SU-DHL-6 (cell line): ENCODE measurements at regions not wholly inside any gene's neighbourhood (a gene's known extent, or its start where the extent isn't known, plus 50 kb on each side); places are given as distances from the start of the nearest gene placed in this dataset.

Experiments used
- H2AFZ ChIP-seq: fragments of 200-600 bp; sonication (generic); 2 replicates; pipeline ENCODE4 v1.6.1; 2014; ENCODE audit warnings: low read depth, mild to moderate bottlenecking, moderate library complexity, mixed read lengths, antibody characterized with exemption, low read length; ENCODE audit not compliant: severe bottlenecking
- H3F3A ChIP-seq: fragments of 200-600 bp; shearing (Covaris generic); 2 replicates; pipeline ENCODE4 v1.6.0; 2016; ENCODE audit warnings: antibody characterized with exemption, mild to moderate bottlenecking; ENCODE audit not compliant: insufficient read depth
- H3K27ac ChIP-seq: fragments of 200-600 bp; sonication (generic); 2 replicates; pipeline ENCODE4 v1.5.1; 2016; ENCODE audit warnings: low read depth, mild to moderate bottlenecking, low read length, moderate library complexity, mixed read lengths
- H3K27me3 ChIP-seq: fragments of 200-600 bp; sonication (generic), shearing (Covaris generic); 2 replicates; pipeline ENCODE4 v1.6.0; 2014; ENCODE audit warnings: mild to moderate bottlenecking, low read length
- H3K36me3 ChIP-seq: fragments of 200-600 bp; sonication (generic); 2 replicates; pipeline ENCODE4 v1.6.1; 2014; ENCODE audit warnings: mild to moderate bottlenecking, low read length, mixed read lengths
- H3K4me2 ChIP-seq: fragments of 300-600, 200-600 bp; shearing (Covaris generic), sonication (generic); 2 replicates; pipeline ENCODE4 v1.6.0; 2014; ENCODE audit warnings: low read length, low read depth, mild to moderate bottlenecking; ENCODE audit not compliant: poor library complexity, severe bottlenecking
- H3K4me3 ChIP-seq: fragments of 200-600 bp; sonication (generic); 2 replicates; pipeline ENCODE4 v1.5.1; 2014; ENCODE audit warnings: antibody characterized with exemption, low read length, mild to moderate bottlenecking, mixed read lengths; ENCODE audit not compliant: insufficient read depth, poor library complexity, severe bottlenecking
- H3K79me2 ChIP-seq: fragments of 200-600 bp; sonication (generic); 2 replicates; pipeline ENCODE4 v1.6.1; 2014; ENCODE audit warnings: mild to moderate bottlenecking, low read length, moderate library complexity; ENCODE audit not compliant: insufficient read depth
- H3K9ac ChIP-seq: fragments of 200-600 bp; sonication (generic); 2 replicates; pipeline ENCODE4 v1.7.0; 2014; ENCODE audit warnings: mild to moderate bottlenecking, low read length
- H3K9me2 ChIP-seq: fragments of 200-600 bp; sonication (generic); replicated peaks from 2 replicates; pipeline ENCODE4 v1.6.1; 2014; ENCODE audit warnings: low read length; ENCODE audit not compliant: insufficient read depth
- H3K9me3 ChIP-seq: fragments of 200-600 bp; sonication (generic); 2 replicates; pipeline ENCODE4 v1.6.1; 2014; ENCODE audit warnings: low read length, mixed read lengths; ENCODE audit not compliant: insufficient read depth
- H4K20me1 ChIP-seq: fragments of 200-600 bp; sonication (generic); 2 replicates; pipeline ENCODE4 v1.6.1; 2014; ENCODE audit warnings: low read depth, mild to moderate bottlenecking, antibody characterized with exemption, low read length, moderate library complexity, mixed read lengths
- EZH2phosphoT487 ChIP-seq: fragments of 200-600 bp; sonication (generic), shearing (Covaris generic); conservative IDR thresholded peaks from 2 replicates; pipeline ENCODE4 v1.6.1; 2018; ENCODE audit warnings: mild to moderate bottlenecking, antibody characterized with exemption, low read length, moderate library complexity, mixed read lengths
- TF ChIP-seq, protein P1 (sequence below): fragments of 200-600 bp; sonication (generic); IDR thresholded peaks from one replicate; pipeline ENCODE4 v1.5.1; 2017; ENCODE audit warnings: antibody characterized with exemption, mild to moderate bottlenecking, low read length, moderate library complexity; ENCODE audit not compliant: insufficient read depth, poor library complexity, severe bottlenecking

DNA sequence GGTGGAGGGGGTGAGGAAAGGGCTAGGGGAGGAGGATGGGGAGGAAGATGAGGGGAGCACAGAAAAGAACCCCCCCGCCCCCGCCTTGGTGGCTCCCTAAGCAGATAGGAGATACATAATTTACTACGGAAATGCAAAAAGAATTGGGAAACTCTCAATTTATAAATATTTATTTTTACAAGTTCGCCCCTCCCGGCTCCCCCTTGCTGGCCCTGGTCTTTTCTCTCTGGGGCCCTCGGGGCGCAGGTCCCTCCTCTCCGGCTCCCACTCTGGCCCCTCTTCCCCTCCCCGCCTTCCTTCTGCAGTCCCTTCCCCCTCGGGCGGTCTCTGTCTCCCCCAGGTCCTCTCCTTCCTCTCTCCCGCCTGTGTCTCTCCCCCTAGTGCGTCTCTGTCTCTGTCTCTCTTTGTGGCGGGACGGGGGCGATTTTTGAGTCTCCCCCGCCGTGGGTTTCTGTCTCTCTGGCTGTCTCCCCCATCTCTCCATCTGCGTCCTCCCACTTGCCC, 173.6 kb upstream of the IER5L start:
- Histone ChIP-seq H3K36me3 (no peaks in the 10 kb centered on the region), H3K27ac (no peak overlapping the region), H3K9me3 (no peaks in the 10 kb centered on the region), H4K20me1 (no peaks in the 10 kb centered on the region), H3K9me2 (no peaks in the 10 kb centered on the region), H3K9ac (no peak overlapping the region), H3K4me2 (no peak overlapping the region), H3K79me2 (no peaks in the 10 kb centered on the region), H3F3A (no peaks in the 10 kb centered on the region), H3K27me3 (no peaks in the 10 kb centered on the region), H3K4me3 (no peak overlapping the region), H2AFZ (no peak overlapping the region)
- TF ChIP-seq, protein P1, sequence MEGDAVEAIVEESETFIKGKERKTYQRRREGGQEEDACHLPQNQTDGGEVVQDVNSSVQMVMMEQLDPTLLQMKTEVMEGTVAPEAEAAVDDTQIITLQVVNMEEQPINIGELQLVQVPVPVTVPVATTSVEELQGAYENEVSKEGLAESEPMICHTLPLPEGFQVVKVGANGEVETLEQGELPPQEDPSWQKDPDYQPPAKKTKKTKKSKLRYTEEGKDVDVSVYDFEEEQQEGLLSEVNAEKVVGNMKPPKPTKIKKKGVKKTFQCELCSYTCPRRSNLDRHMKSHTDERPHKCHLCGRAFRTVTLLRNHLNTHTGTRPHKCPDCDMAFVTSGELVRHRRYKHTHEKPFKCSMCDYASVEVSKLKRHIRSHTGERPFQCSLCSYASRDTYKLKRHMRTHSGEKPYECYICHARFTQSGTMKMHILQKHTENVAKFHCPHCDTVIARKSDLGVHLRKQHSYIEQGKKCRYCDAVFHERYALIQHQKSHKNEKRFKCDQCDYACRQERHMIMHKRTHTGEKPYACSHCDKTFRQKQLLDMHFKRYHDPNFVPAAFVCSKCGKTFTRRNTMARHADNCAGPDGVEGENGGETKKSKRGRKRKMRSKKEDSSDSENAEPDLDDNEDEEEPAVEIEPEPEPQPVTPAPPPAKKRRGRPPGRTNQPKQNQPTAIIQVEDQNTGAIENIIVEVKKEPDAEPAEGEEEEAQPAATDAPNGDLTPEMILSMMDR = no peak
- TF ChIP-seq EZH2phosphoT487 = no peak

DNA sequence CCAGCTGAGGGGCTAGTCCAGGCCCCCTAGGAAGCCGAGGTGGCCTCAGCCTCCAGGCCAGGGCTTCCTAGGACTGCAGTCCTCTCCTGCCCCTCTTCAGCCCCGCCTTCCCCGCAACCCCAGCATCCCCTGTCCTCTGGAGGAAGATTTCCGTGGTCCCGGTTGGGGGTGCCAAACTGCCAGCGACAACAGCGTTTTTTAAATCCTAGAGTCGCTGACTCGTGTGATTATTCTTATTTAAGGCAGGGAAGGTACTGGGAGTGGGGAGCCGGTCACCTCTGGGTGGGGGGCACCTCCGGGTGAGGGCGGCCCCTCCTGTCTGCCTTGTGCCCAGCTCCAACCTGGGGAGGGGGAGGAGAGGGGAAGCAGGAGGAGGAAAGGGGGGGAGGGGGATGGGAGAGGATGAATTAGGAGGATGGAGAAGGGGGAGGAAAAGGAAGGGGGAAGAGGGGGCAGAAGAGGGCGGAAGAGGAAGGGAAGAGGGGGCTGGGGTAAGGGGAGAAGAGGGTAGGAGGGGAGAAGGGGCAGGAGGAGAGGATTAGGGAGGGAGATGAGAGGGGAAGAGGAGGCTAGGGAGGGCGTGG, 173.1 kb upstream of the IER5L start:
- Histone ChIP-seq H4K20me1 (no peaks in the 10 kb centered on the region), H3K9me2 (no peaks in the 10 kb centered on the region), H3K4me3 (no peak overlapping the region), H2AFZ (no peak overlapping the region), H3K27ac (no peak overlapping the region), H3K27me3 (no peaks in the 10 kb centered on the region), H3K79me2 (no peaks in the 10 kb centered on the region), H3K36me3 (no peaks in the 10 kb centered on the region), H3K9ac (no peak overlapping the region), H3K4me2 (no peak overlapping the region), H3F3A (no peaks in the 10 kb centered on the region), H3K9me3 (no peaks in the 10 kb centered on the region)
- TF ChIP-seq, protein P1 = no peak
- TF ChIP-seq EZH2phosphoT487 = no peak

DNA sequence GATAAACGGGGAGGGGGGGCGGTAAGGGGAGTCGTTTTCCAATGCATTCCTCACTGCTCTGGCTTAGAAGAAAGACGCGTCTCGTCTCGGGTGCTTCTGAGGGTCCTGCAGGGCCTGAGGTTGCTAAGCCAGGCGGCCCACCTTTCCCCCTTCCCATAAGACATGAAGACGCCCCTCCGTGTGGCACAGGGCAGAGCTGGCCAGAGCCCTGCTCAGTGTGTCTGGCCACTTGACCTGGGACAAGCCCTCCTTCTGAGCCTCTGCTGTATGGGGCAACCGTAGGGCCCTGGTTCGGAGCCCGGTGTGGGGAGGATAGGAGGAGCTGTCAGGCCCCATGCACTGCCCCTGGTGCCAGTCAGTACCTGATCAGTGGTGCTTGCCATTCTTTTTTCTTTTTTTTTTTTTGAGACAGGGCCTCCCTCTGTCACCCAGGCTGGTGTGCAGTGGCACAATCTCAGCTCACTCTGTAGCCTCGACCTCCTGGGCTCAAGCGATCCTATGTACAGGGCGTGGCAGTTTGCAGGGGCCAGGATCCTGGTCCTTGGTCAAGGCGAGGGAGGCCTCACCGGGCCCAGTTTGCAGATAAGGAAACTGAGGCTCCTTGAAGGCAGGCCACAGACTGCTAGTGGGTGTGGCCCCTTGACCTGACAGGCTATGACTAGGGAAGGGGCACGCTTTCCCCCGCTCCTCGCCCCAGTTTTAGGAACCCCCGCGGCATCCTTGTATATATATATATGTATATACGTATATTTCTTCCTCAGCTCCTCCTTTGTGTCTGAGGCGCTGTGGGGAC, 172.3 kb upstream of the IER5L start:
- Histone ChIP-seq H2AFZ (no peak overlapping the region), H3K79me2 (no peaks in the 10 kb centered on the region), H3K4me2 (no peak overlapping the region), H3K36me3 (no peaks in the 10 kb centered on the region), H3K9me2 (no peaks in the 10 kb centered on the region), H3K27ac (no peak overlapping the region), H3K4me3 (no peak overlapping the region), H4K20me1 (no peaks in the 10 kb centered on the region), H3K9me3 (no peaks in the 10 kb centered on the region), H3F3A (no peaks in the 10 kb centered on the region), H3K27me3 (no peaks in the 10 kb centered on the region), H3K9ac (no peak overlapping the region)
- TF ChIP-seq, protein P1 = no peak
- no peak for TF ChIP-seq EZH2phosphoT487
